Gastroesophageal sphincter (tissue), 4 donors: ENCODE measurements at regions not wholly inside any gene's neighbourhood (a gene's known extent, or its start where the extent isn't known, plus 50 kb on each side); places are given as distances from the start of the nearest gene placed in this dataset.

Source experiments
- ATAC-seq: fragments of 150-250 bp; one replicate; pipeline ENCODE4 v1.9.1; 2016; ENCODE audit warnings: mild to moderate bottlenecking, moderate library complexity
- H3K27ac ChIP-seq, 4 donors: fragments of 200-600 bp; sonication (generic) in 3 of 4; 1 replicate in 3 of 4; 2 replicates in 1 of 4; pipeline ENCODE4 v1.5.1; 2016 to 2019
- H3K27me3 ChIP-seq: fragments of 200-600 bp; sonication (generic); one replicate; pipeline ENCODE4 v1.5.1; 2019
- H3K36me3 ChIP-seq, 2 donors: fragments of 200-600 bp; sonication (generic); one replicate each; pipeline ENCODE4 v1.5.1; 2019; ENCODE audit warnings: control low read depth in 1 of 2
- H3K4me1 ChIP-seq, 3 donors: fragments of 200-600 bp; sonication (generic); 1 replicate in 2 of 3; 2 replicates in 1 of 3; pipeline ENCODE4 v1.5.1; 2016 to 2019; ENCODE audit warnings: control low read depth in 2 of 3
- H3K4me3 ChIP-seq, 2 donors: fragments of 200-600 bp; sonication (generic); one replicate each; pipeline ENCODE4 v1.5.1; 2019; ENCODE audit warnings: mild to moderate bottlenecking in 1 of 2, moderate library complexity in 1 of 2
- H3K9me3 ChIP-seq, 3 donors: fragments of 200-600 bp; sonication (generic); one replicate each; pipeline ENCODE4 v1.5.1; 2017 to 2019; ENCODE audit warnings: control low read depth in 2 of 3
- EP300 ChIP-seq: sonication (generic); formaldehyde crosslinking; IDR thresholded peaks from one replicate; pipeline ENCODE4 v1.6.1; 2017; ENCODE audit warnings: antibody characterized with exemption, mild to moderate bottlenecking
- POLR2A ChIP-seq, 2 donors: fragments of 450-650 bp; IDR thresholded peaks; one replicate each; pipeline ENCODE4 v1.6.1; 2017; ENCODE audit warnings: antibody characterized with exemption in 2 of 2, mild to moderate bottlenecking in 2 of 2, moderate library complexity in 1 of 2
- POLR2AphosphoS5 ChIP-seq: sonication (generic); formaldehyde crosslinking; IDR thresholded peaks from one replicate; pipeline ENCODE4 v1.6.1; 2017; ENCODE audit warnings: antibody characterized with exemption
- WGBS, 2 donors: methylation state at CpG; one replicate each; pipeline ENCODE4 v1.1.5; 2018; ENCODE audit warnings: low coverage in 1 of 2; 5-methylcytosine and 5-hydroxymethylcytosine counted together
- TF ChIP-seq, protein P1 (sequence below), 4 experiments: fragments of 200-600 bp in 2 of 4; fragments of 450-650 bp in 2 of 4; sonication (generic) in 1 of 4; IDR thresholded peaks; one replicate each; pipeline ENCODE4 v1.5.1; 2017 to 2019; ENCODE audit warnings: antibody characterized with exemption in 4 of 4, mild to moderate bottlenecking in 2 of 4, moderate library complexity in 2 of 4

DNA sequence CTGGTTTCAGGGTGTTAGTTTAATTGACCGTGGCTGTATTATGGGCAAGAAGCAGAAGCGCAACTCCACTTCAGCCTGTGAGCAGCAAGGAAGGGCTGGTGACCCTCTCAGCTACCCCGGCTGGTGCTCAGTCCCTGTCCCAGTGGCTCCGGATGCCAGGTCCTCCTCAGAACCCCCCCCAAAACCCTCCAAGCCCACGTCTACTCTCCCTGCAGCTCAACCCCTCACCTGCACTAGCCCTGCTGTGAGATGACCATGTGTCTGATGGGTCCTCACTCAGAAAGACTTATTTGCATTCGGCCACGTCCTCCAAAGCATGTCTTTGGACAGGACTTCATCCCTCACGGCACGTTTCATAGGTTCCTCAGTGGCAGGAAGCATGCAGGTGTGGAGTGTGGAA is 119.7 kb upstream of the ALKAL2 start:
- TF ChIP-seq POLR2A (IDR thresholded peaks at IDR 0.05), result no peak
- WGBS, 2 donors, result 61 to 65% methylated on average over 2 to 7 of the region's 9 CpGs
- no peak for ATAC-seq

DNA sequence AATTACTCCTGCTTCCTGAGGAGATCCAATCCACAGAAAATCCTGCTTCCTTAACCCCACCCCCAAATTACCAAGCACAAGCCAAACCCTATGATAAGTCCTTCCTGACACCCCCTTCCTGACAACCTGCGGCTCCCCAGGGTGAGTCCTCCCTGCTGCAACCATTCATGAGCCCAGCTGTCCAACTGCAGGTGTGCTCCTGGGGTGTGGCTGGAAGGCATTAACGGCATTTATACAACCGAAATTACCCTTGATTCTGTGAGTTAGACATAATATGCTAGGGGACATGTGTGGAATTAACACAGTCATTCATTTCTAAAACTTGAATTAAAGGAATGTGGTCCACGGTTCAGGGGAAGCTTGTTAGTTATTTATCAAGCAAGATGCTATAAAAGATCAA is 119.0 kb upstream of the ALKAL2 start:
- TF ChIP-seq POLR2AphosphoS5, result no peak
- no peak for TF ChIP-seq POLR2A (IDR thresholded peaks at IDR 0.05)
- TF ChIP-seq, protein P1, sequence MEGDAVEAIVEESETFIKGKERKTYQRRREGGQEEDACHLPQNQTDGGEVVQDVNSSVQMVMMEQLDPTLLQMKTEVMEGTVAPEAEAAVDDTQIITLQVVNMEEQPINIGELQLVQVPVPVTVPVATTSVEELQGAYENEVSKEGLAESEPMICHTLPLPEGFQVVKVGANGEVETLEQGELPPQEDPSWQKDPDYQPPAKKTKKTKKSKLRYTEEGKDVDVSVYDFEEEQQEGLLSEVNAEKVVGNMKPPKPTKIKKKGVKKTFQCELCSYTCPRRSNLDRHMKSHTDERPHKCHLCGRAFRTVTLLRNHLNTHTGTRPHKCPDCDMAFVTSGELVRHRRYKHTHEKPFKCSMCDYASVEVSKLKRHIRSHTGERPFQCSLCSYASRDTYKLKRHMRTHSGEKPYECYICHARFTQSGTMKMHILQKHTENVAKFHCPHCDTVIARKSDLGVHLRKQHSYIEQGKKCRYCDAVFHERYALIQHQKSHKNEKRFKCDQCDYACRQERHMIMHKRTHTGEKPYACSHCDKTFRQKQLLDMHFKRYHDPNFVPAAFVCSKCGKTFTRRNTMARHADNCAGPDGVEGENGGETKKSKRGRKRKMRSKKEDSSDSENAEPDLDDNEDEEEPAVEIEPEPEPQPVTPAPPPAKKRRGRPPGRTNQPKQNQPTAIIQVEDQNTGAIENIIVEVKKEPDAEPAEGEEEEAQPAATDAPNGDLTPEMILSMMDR (IDR thresholded peaks at IDR 0.05), result no peak
- TF ChIP-seq EP300, result no peak
- Histone ChIP-seq H3K9me3 (peaks cover 0 to 14% (median 0%) of the 10 kb centered on the region in 3 donors), H3K27me3 (peaks cover 21% of the 10 kb centered on the region), H3K4me1 (no peaks in the 10 kb centered on the region), H3K4me3 (no peak overlapping the region), H3K36me3 (no peaks in the 10 kb centered on the region), H3K27ac (no peak overlapping the region)
- 66 to 71% methylated on average over 3 to 4 of the region's 4 CpGs for WGBS, 2 donors
- ATAC-seq, result no peak

More for the DNA sequence above, 119.7 kb upstream of the ALKAL2 start:
- Histone ChIP-seq H3K4me3 (no peak overlapping the region), H3K27me3 (peaks cover 21% of the 10 kb centered on the region), H3K36me3 (no peaks in the 10 kb centered on the region), H3K9me3 (peaks cover 0 to 14% (median 0%) of the 10 kb centered on the region in 3 donors), H3K4me1 (no peaks in the 10 kb centered on the region), H3K27ac (no peak overlapping the region)

- ATAC-seq, result no peak
These were observed 118.3 kb upstream of the ALKAL2 start for GRCh38 chr2:406231-406630.

DNA sequence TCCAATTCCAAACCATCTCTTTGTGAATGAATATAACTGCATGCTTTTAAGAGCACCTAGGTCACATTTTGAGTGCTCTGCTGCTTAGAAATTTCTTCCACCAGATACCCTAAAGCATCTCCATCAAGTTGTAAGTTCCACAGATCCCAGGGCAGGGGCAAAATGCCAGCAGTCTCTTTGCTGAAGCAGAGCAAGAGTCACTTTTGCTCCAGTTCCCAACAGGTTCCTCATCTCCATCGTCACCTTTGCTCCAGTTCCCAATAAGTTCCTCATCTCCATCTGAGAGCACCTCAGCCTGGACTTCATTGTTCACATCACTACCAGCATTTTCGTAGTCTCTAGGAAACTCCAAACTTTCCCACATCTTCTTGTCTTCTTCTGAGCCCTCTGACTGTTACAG is 116.7 kb upstream of the ALKAL2 start:
- Histone ChIP-seq H3K4me1 (no peaks in the 10 kb centered on the region), H3K36me3 (no peaks in the 10 kb centered on the region), H3K27me3 (peaks cover 16% of the 10 kb centered on the region), H3K4me3 (no peak overlapping the region), H3K9me3 (peaks cover 0 to 14% (median 0%) of the 10 kb centered on the region in 3 donors), H3K27ac (no peak overlapping the region)
- TF ChIP-seq POLR2AphosphoS5, result no peak
- no peak for TF ChIP-seq POLR2A (IDR thresholded peaks at IDR 0.05)
- TF ChIP-seq, protein P1 (IDR thresholded peaks at IDR 0.05), result no peak
- no peak for TF ChIP-seq EP300
- no peak for ATAC-seq
- WGBS, 2 donors, result 75 to 81% methylated on average over 2 of the region's 2 CpGs

More at GRCh38 chr2:406231-406630, 118.3 kb upstream of the ALKAL2 start:
- Histone ChIP-seq H3K36me3 (no peaks in the 10 kb centered on the region), H3K4me3 (no peak overlapping the region), H3K9me3 (peaks cover 0 to 14% (median 0%) of the 10 kb centered on the region in 3 donors), H3K4me1 (no peaks in the 10 kb centered on the region), H3K27me3 (peaks cover 21% of the 10 kb centered on the region), H3K27ac (no peak overlapping the region)
- no peak for TF ChIP-seq POLR2AphosphoS5
- TF ChIP-seq, protein P1 (IDR thresholded peaks at IDR 0.05), result no peak
- TF ChIP-seq EP300, result no peak
- TF ChIP-seq POLR2A (IDR thresholded peaks at IDR 0.05), result no peak
- WGBS, 2 donors, result 87 to 89% methylated on average over 2 to 4 of the region's 4 CpGs

DNA sequence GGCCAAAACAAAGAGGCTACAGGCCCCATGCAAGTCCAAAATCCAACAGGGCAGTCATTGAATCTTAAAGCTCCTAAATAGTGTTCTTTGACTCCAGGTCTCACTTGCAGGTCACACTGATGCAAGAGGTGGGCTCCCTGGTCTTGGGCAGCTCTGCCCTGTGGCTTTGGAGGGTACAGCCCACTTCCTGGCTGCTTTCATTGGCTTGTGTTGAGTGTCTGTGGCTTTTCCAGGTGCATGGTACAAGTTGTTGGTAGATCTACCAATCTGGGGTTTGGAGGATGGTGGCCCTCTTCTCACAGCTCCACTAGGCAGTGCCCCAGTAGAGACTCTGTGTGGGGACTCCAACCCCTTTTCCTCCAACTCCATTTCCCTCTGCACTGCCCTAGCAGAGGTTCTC is 115.8 kb upstream of the ALKAL2 start:
- peaks cover 0 to 14% (median 0%) of the 10 kb centered on the region in 3 donors for H3K9me3 ChIP-seq
- peaks cover 11% of the 10 kb centered on the region for H3K27me3 ChIP-seq
- ATAC-seq, result no peak
- no peaks in the 10 kb centered on the region for H3K36me3 ChIP-seq
- TF ChIP-seq POLR2AphosphoS5 (no peak), EP300 (no peak), POLR2A (IDR thresholded peaks at IDR 0.05) (no peak)
- TF ChIP-seq, protein P1 (IDR thresholded peaks at IDR 0.05), result no peak
- H3K4me3 ChIP-seq, result no peak overlapping the region
- no peaks in the 10 kb centered on the region for H3K4me1 ChIP-seq
- H3K27ac ChIP-seq, result no peak overlapping the region
